GM12892 (cell line): ENCODE measurements at regions not wholly inside any gene's neighbourhood (a gene's known extent, or its start where the extent isn't known, plus 50 kb on each side); places are given as distances from the start of the nearest gene placed in this dataset.

ENCODE experiments used
- DNase-seq: peaks from one replicate; pipeline ENCODE4 v3.0.0; 2011; ENCODE audit not compliant: insufficient read length
- FAIRE-seq: peaks from 2 replicates; lab custom pipeline; 2011; peaks lifted over from hg19 to GRCh38; lab: Jason Lieb, UNC
- POLR2A ChIP-seq: IDR thresholded peaks from 2 replicates; pipeline ENCODE4 v1.6.1; 2011; ENCODE audit warnings: low read depth, low read length, control low read depth
- POLR2AphosphoS5 ChIP-seq: IDR thresholded peaks from 2 replicates; pipeline ENCODE4 v1.6.1; 2011; ENCODE audit warnings: low read depth, low read length, control low read depth
- TAF1 ChIP-seq: IDR thresholded peaks from 2 replicates; pipeline ENCODE4 v1.6.1; 2011; ENCODE audit warnings: low read depth, mild to moderate bottlenecking, control low read depth, low read length, borderline replicate concordance

DNA sequence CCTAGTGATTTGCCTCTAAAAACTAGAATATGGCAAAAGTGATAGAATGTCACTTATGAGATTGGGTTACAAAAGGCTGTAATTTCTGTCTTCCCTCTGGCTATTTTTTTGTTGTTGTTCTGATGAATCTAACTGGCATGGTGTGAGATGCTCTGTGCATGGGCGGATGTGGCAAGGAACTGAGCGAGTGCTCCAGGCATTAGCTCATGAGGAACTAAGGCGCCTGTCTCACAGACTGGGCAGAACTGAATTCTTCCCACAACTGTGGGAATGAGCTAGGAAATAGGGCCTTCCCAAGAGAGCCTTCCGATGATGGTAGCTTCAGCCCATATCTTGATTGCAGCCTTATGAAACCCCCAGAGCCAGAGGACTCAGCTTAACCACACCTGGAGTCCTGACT, 222.5 kb downstream of the NR2F2 start:
- FAIRE-seq: no peak
- DNase-seq: no peak
- TF ChIP-seq TAF1 (no peak), POLR2A (no peak), POLR2AphosphoS5 (no peak)

DNA sequence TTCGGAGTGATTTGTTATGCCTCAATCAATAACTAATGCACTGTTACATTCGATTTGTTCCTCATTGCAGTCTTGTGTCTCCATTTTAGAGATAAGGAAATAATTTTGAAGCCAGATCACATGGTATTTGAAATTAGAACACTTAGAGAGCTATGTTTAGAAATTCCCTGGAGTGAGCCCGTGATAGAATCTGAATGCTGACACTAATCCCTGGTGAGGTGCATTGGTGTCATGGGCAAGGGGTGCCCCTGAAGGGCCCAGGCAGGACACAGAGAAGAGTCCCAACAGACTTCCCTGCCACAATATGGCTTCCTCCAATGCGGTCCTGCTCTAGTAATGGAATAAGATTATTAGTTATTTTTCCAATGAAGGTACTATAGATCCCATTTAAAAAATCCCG, 223.0 kb downstream of the NR2F2 start:
- FAIRE-seq (no peak), DNase-seq (no peak)
- TF ChIP-seq POLR2A (no peak), POLR2AphosphoS5 (no peak), TAF1 (no peak)

DNA sequence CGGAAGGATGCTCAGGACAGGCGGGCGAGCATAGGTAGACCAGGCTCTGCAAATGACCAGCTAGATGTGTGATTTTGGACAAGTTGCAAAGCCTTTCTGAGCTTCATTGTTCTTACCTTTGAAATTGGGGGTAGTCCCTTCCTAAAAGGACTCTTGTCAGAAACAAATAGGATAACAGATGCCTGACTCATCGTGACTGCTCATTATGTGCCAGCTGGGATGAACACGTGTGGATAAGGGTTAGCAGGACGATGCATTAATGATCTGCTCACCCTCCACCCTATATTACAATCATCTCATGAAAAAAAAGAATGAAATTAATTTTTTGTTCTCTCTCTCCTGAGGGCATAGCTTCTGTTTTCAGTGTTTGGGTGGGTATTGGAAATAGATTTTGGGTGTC, 223.4 kb downstream of the NR2F2 start:
- FAIRE-seq (no peak), DNase-seq (no peak)
- TF ChIP-seq POLR2AphosphoS5 (no peak), TAF1 (no peak), POLR2A (no peak)

DNA sequence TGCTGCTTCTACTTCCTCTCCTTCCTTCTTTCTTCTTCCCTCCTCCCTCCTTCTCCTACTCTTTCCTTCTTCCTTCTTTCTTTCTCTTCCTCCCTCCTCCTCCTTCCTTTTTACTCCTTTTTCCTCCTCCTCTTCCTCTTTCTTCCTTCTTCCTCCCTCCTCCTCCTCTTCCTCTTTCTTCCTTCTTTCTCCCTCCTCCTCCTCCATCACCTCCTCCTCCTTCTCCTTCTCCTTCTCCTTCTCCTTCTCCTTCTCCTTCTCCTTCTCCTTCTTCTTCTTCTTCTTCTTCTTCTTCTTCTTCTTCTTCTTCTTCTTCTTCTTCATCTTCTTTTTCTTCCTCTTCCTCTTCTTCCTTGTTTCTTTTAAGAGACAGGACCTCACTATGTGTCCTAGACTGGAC, 224.0 kb downstream of the NR2F2 start:
- no peak for FAIRE-seq
- no peak for TF ChIP-seq POLR2A
- no peak for TF ChIP-seq POLR2AphosphoS5
- TF ChIP-seq TAF1: no peak
- no peak for DNase-seq

DNA sequence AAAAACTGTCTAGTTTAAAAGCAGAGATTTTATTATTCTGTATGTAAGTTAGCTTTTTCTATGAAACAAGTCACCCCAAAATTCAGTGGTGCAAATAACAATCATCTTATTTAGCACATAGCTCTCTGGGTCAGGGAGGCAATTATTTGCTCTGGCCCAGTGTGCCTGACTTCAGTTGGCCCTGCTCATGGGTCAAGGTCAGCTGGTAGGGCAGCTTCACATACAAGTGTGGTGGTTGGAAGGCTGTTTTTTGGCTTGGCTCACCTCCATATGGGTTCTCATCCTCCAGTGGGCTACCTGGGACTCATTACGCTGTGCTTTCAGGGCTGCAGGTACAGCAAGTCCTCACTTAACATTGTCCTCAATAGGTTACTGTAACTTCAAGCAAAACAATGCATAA, 228.6 kb downstream of the NR2F2 start:
- FAIRE-seq (no peak), DNase-seq (no peak)
- TF ChIP-seq POLR2A (no peak), POLR2AphosphoS5 (no peak), TAF1 (no peak)

DNA sequence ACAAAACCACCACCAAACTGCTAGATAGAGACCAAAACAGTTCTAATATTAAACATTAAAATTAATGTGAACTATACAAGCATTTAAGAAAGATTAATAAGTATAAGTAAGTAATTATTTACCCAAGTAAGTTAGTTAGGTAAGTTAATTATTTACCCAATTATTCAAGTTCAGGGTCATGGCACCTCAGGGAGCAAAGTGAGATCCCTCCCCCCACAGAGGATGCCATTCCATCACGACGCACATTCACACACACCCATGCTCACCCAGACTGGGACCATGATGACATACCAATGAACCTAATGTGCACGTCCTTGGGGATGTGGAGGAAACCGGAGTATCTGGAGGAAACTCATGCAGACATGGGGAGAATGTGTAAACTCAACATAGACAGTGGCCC, 229.1 kb downstream of the NR2F2 start:
- FAIRE-seq: no peak

DNA sequence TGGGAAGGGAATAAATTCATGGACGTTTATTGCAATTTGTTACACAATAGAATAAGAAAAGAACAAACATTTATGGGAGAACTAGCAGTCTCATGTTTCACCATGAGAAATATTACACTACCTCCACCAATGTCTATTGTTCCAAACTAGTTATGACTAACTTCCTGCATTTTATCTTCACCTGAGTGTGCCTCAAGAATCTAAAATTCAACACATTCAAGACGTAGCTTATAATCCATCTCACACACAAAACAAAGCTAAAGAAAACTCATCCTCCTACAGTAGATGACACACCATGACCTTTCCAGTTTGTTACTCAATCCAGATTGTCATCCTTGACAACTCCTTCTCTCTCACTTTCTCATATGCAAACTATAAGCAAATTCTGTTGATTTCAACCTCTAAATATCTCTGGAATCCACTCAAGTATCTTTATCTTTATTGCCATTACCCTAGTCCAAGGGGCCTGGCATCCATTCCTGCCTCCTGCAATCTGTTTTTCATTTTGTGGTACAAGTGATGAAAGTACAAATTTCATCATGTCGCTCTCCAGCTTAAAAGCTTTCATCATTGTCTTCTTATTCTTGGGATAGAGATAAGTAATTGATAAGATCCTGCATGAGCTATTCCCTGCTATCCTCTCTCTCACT, 229.9 kb downstream of the NR2F2 start:
- FAIRE-seq: no peak
- no peak for DNase-seq
- no peak for TF ChIP-seq POLR2AphosphoS5
- TF ChIP-seq TAF1: no peak
- TF ChIP-seq POLR2A: no peak

More for the DNA sequence above, 229.1 kb downstream of the NR2F2 start:
- TF ChIP-seq POLR2AphosphoS5 (no peak), TAF1 (no peak), POLR2A (no peak)
- no peak for DNase-seq

DNA sequence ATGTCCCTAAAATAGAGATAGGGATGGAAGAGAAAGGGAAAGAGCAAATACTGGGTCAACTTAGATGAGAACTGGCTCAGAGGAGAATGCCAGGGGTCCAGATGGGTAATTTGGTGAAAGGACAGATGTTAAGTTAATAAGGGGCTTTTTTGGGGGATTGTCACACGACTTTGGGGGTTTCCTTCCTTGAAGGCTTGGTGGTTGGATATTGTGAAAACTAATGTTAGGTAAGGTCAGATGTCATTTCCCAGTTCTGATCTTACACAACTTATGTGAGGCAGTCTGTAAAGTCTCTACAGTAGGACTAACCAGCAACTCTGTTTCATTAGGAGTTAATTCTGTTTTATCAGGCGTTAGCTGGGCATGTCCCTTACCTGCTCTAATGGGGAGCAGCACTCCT, 231.1 kb downstream of the NR2F2 start:
- DNase-seq (no peak), FAIRE-seq (no peak)
- TF ChIP-seq TAF1: no peak
- no peak for TF ChIP-seq POLR2A
- TF ChIP-seq POLR2AphosphoS5: no peak

DNA sequence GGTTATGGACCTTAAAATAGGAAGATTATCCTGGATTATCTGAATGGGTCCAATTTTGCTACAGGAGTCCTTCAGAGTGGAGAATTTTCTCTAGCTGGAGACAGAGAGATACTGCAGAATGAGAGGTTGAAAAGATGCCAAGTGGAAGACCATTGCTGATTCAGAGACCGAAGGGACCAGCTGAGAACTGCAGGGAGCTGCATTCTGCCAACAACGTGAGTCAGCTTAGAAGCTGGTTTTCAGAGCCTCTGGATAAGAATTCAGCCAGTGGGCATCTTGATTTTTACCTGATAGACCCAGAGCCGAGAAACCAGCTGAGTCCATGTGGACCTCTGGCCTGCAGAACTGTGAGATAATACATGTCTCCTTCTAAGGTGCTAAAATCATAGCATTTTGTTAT, 234.0 kb downstream of the NR2F2 start:
- TF ChIP-seq POLR2AphosphoS5 (no peak), POLR2A (no peak), TAF1 (no peak)
- FAIRE-seq (no peak), DNase-seq (no peak)

DNA sequence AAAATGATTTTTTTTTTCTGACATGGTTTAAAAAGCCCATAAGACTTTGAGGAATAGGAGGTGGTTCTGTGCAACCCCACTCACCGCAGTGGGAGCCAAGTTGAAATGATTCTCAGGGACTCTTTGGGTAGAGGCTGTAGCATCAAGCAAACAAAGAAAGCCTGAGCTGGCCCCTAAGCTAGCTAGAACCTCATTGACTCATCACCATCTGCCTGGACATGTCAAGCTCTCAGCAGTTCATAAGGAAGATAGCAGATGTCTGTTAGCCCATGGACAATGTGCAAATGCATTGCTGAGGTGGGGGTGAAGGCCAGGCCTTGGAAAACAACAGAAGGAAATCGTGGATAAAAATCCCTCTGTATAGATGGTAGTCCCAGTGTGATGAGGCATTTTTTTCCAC, 234.8 kb downstream of the NR2F2 start:
- DNase-seq: no peak
- TF ChIP-seq TAF1 (no peak), POLR2AphosphoS5 (no peak), POLR2A (no peak)
- FAIRE-seq: no peak

DNA sequence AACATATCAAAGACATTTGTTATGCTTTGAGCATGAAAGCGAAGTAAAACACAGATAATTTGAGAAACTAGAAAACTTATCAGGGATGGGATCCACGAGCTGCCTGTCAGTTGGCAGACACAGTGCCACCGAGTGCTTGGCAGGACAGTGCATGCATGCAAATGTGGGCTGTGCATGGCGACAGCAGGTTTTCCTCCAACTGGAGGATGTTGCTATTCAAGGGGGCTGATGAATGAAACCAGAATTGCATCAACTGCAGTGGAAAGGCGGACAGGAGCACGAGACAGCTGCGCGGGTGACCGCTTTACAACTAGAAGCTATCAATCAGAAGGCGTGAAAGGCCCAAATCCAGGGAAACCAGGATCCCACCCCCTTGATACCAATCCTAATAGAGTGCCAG, 244.3 kb downstream of the NR2F2 start:
- no peak for TF ChIP-seq POLR2AphosphoS5
- no peak for TF ChIP-seq POLR2A
- TF ChIP-seq TAF1: no peak
- FAIRE-seq: no peak
- DNase-seq: no peak

DNA sequence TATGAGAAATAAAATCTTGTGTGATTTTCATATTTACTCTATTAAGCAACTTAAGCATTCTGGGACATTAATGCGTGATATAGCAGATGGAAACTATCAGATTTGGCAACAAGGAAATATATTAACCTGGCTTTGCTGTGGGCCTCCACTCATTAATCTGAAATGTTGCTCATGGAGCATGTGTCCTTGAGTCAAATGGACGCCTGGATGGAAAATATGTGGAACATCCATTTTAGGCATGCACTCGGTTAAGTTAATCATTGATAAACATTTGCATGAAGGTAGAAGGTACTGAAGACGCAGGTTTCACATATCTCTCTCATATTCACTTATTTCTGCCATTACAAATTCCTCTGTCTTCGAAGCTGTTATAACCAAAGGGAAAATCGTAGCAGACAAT, 246.1 kb downstream of the NR2F2 start:
- DNase-seq: no peak
- FAIRE-seq: no peak
- TF ChIP-seq POLR2A (no peak), POLR2AphosphoS5 (no peak), TAF1 (no peak)

DNA sequence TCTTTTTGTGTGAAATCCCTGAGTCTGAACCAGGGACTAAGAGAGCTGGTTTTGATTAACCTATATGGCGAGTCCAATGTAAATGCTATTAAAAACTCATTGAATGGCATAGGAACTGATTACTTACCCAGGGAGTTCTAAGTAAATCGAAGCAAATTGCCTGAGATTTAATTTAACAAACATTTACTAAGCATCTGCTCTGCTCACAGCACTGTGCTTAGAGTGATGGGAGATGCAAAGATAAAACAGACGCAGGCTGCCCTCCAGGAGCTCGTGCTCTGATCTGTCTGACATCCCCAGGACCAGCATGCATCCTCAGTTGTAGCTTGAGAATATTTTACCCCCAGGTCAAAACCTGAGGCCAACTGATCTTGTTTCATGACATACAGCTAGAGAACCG, 247.9 kb downstream of the NR2F2 start:
- FAIRE-seq: no peak
- TF ChIP-seq POLR2AphosphoS5 (no peak), POLR2A (no peak), TAF1 (no peak)

More for the DNA sequence above, 247.9 kb downstream of the NR2F2 start:
- no peak for DNase-seq
